ENCODE measurements at regions not wholly inside any gene's neighbourhood (a gene's known extent, or its start where the extent isn't known, plus 50 kb on each side); places are given as distances from the start of the nearest gene placed in this dataset.

GRCh38 chr2:152846697-152847470, 128.5 kb downstream of the ARL6IP6 start:
- Histone ChIP-seq H3K27ac (ENCODE audit: low read depth) (no peak overlapping the region), H3K4me3 (no peak overlapping the region), H3K27me3 (ENCODE audit: insufficient read depth) (no peaks in the 10 kb centered on the region), H3K79me2 (replicated peaks; ENCODE audit: insufficient read depth) (no peaks in the 10 kb centered on the region), H4K20me1 (replicated peaks; ENCODE audit: insufficient read depth) (no peaks in the 10 kb centered on the region), H3K4me2 (no peak overlapping the region), H2AFZ (no peak overlapping the region), H3K36me3 (ENCODE audit: insufficient read depth) (no peaks in the 10 kb centered on the region), H3F3A (replicated peaks; ENCODE audit: low read depth) (no peaks in the 10 kb centered on the region), H3K9me2 (ENCODE audit: insufficient read depth) (no peaks in the 10 kb centered on the region), H3K4me1 (ENCODE audit: insufficient read depth) (peaks cover 11% of the 10 kb centered on the region; the same call in 1 of the 2 replicates)
- Mint-ChIP-seq H3K36me3 (ENCODE audit: low read depth) (no peaks in the 10 kb centered on the region), H3K4me3 (no peak overlapping the region), H3K27ac (no peak overlapping the region), H3K9me3 (no peaks in the 10 kb centered on the region; the same call in 2 of the 3 replicates), H3K4me1 (peaks cover 7% of the 10 kb centered on the region), H3K27me3 (ENCODE audit: insufficient read depth, low read depth, poor library complexity) (no peaks in the 10 kb centered on the region)
- ATAC-seq (no peak), DNase-seq (ENCODE audit: low spot score) (no peak)
- no peak for TF ChIP-seq REST (IDR thresholded peaks at IDR 0.05; ENCODE audit: unreplicated experiment)
- TF ChIP-seq EZH2 (IDR thresholded peaks at IDR 0.05; ENCODE audit: low read depth, unreplicated experiment), result no peak
- no peak for TF ChIP-seq ZNF114 (CRISPR knock-in tag; IDR thresholded peaks at IDR 0.05)
- TF ChIP-seq ETS1 (IDR thresholded peaks at IDR 0.05), result no peak

DNA sequence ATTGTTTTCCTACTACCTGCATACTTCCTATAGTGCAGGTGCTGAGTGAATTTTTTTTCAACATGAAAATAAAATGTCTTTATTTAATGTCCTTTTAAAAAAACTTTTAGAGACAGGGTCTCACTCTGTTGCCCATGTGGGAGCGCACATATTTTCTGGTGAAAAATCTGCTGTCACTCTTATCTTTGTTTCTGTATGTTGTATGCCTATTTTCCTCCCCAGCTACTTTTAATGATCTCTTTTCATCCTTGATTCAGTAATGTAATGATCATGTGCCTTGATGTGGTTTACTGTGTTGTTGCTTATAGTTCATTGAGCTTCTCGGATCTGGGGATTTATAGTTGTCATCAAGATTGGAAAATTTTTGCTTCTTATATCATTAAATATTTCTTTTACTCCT, 117.3 kb downstream of the ARL6IP6 start:
- Histone ChIP-seq H3K79me2 (replicated peaks; ENCODE audit: insufficient read depth) (no peaks in the 10 kb centered on the region), H3K27me3 (ENCODE audit: insufficient read depth) (no peaks in the 10 kb centered on the region), H4K20me1 (replicated peaks; ENCODE audit: insufficient read depth) (no peaks in the 10 kb centered on the region), H3K4me2 (no peak overlapping the region), H3K36me3 (ENCODE audit: insufficient read depth) (no peaks in the 10 kb centered on the region), H2AFZ (no peak overlapping the region), H3K9me2 (ENCODE audit: insufficient read depth) (no peaks in the 10 kb centered on the region), H3K27ac (ENCODE audit: low read depth) (no peak overlapping the region), H3K4me3 (no peak overlapping the region), H3K4me1 (ENCODE audit: insufficient read depth) (no peaks in the 10 kb centered on the region), H3F3A (replicated peaks; ENCODE audit: low read depth) (no peaks in the 10 kb centered on the region)
- ATAC-seq (no peak), DNase-seq (ENCODE audit: low spot score) (no peak)
- Mint-ChIP-seq H3K4me1 (no peaks in the 10 kb centered on the region), H3K9me3 (no peaks in the 10 kb centered on the region), H3K4me3 (no peak overlapping the region), H3K27me3 (ENCODE audit: insufficient read depth, low read depth, poor library complexity) (no peaks in the 10 kb centered on the region), H3K27ac (no peak overlapping the region), H3K36me3 (ENCODE audit: low read depth) (no peaks in the 10 kb centered on the region)
- TF ChIP-seq ZNF331 (CRISPR knock-in tag; IDR thresholded peaks at IDR 0.05; ENCODE audit: low read depth) (no peak), NANOG (IDR thresholded peaks at IDR 0.05; ENCODE audit: borderline replicate concordance) (no peak), JUNB (IDR thresholded peaks at IDR 0.05; ENCODE audit: unreplicated experiment) (no peak), CTCF (conservative IDR thresholded peaks at IDR 0.05; ENCODE audit: low read depth in 2 of 2) (no peak), CREB1 (CRISPR knock-in tag; IDR thresholded peaks at IDR 0.05; ENCODE audit: low read depth) (no peak), EZH2 (IDR thresholded peaks at IDR 0.05; ENCODE audit: low read depth, unreplicated experiment) (no peak), ETS1 (IDR thresholded peaks at IDR 0.05) (no peak), EZH2phosphoT487 (IDR thresholded peaks at IDR 0.05; ENCODE audit: unreplicated experiment) (no peak), ZNF114 (CRISPR knock-in tag; IDR thresholded peaks at IDR 0.05) (no peak)

Data from GM23338 (cell line).